Liver (tissue), 8 donors: ENCODE measurements at regions not wholly inside any gene's neighbourhood (a gene's known extent, or its start where the extent isn't known, plus 50 kb on each side); places are given as distances from the start of the nearest gene placed in this dataset.
A peak's percentile ranks its signal among the peaks of the same experiment; 100 is the strongest.

Experiments
- DNase-seq: peaks from one replicate; pipeline ENCODE4 v3.0.0-alpha.2; 2017; ENCODE audit warnings: low spot score
- H3K27ac ChIP-seq, 2 donors: one replicate each; pipeline ENCODE4 v1.7.0; 2013; ENCODE audit warnings: inconsistent platforms in 2 of 2, low read length in 2 of 2, control low read depth in 1 of 2, low read depth in 1 of 2, mild to moderate bottlenecking in 1 of 2
- H3K27me3 ChIP-seq, 4 donors: one replicate each; pipeline versions ENCODE4 v1.6.1 to v1.7.0; 2013; ENCODE audit warnings: low read length in 3 of 4, inconsistent platforms in 1 of 4, mild to moderate bottlenecking in 1 of 4, moderate library complexity in 1 of 4; ENCODE audit not compliant: control insufficient read depth in 4 of 4, insufficient read depth in 4 of 4
- H3K36me3 ChIP-seq, 4 donors: one replicate each; pipeline versions ENCODE4 v1.6.1 to v1.7.0; 2013; ENCODE audit warnings: low read length in 3 of 4, mild to moderate bottlenecking in 3 of 4, low read depth in 1 of 4, moderate library complexity in 1 of 4; ENCODE audit not compliant: control insufficient read depth in 4 of 4, insufficient read depth in 3 of 4
- H3K4me1 ChIP-seq, 4 donors: one replicate each; pipeline versions ENCODE4 v1.6.1 to v1.7.0; 2013; ENCODE audit warnings: low read length in 3 of 4, mild to moderate bottlenecking in 3 of 4, moderate library complexity in 1 of 4; ENCODE audit not compliant: control insufficient read depth in 4 of 4, insufficient read depth in 4 of 4
- H3K4me3 ChIP-seq, 3 donors: one replicate each; pipeline versions ENCODE4 v1.6.1 to v1.7.0; 2013; ENCODE audit warnings: low read length in 3 of 3, control low read depth in 1 of 3, low read depth in 1 of 3, mild to moderate bottlenecking in 1 of 3
- H3K9ac ChIP-seq, 2 donors: one replicate each; pipeline ENCODE4 v1.7.0; 2013; ENCODE audit warnings: low read length in 2 of 2, mild to moderate bottlenecking in 2 of 2, moderate library complexity in 2 of 2, control low read depth in 1 of 2, low read depth in 1 of 2
- H3K9me3 ChIP-seq, 4 donors: one replicate each; pipeline versions ENCODE4 v1.6.1 to v1.7.0; 2013; ENCODE audit warnings: low read length in 3 of 4; ENCODE audit not compliant: control insufficient read depth in 4 of 4
- CTCF ChIP-seq: fragments of 150-350 bp; IDR thresholded peaks from 2 replicates; pipeline ENCODE4 v1.5.1; 2017; ENCODE audit warnings: improper control_type of control experiment, low read depth, low read length; ENCODE audit not compliant: missing input control
- EGR1 ChIP-seq, 2 donors: IDR thresholded peaks; 2 replicates each; pipeline ENCODE4 v1.6.1; 2016 to 2018; ENCODE audit warnings: antibody characterized with exemption in 2 of 2, low read depth in 2 of 2
- FOXA1 ChIP-seq: IDR thresholded peaks from 2 replicates; pipeline ENCODE4 v1.6.1; 2016; ENCODE audit warnings: antibody characterized with exemption
- FOXA2 ChIP-seq: IDR thresholded peaks from 2 replicates; pipeline ENCODE4 v1.6.1; 2016; ENCODE audit warnings: antibody characterized with exemption
- HNF4A ChIP-seq, 2 donors: conservative IDR thresholded peaks; 2 replicates each; pipeline ENCODE4 v1.6.1; 2016; ENCODE audit warnings: antibody characterized with exemption in 2 of 2, mild to moderate bottlenecking in 2 of 2
- HNF4G ChIP-seq: IDR thresholded peaks from 2 replicates; pipeline ENCODE4 v1.6.1; 2016; ENCODE audit warnings: antibody characterized with exemption
- JUND ChIP-seq, 2 donors: IDR thresholded peaks; 2 replicates each; pipeline ENCODE4 v1.6.1; 2016; ENCODE audit warnings: antibody characterized with exemption in 2 of 2
- MAX ChIP-seq: IDR thresholded peaks from 2 replicates; pipeline ENCODE4 v1.6.1; 2016; ENCODE audit warnings: antibody characterized with exemption
- NR2F2 ChIP-seq: IDR thresholded peaks from 2 replicates; pipeline ENCODE4 v1.6.1; 2016; ENCODE audit warnings: antibody characterized with exemption
- RAD21 ChIP-seq, 2 donors: IDR thresholded peaks; 2 replicates each; pipeline ENCODE4 v1.6.1; 2016; ENCODE audit warnings: antibody characterized with exemption in 2 of 2, mild to moderate bottlenecking in 2 of 2
- REST ChIP-seq: IDR thresholded peaks from 2 replicates; pipeline ENCODE4 v1.6.1; 2016; ENCODE audit warnings: antibody characterized with exemption, mild to moderate bottlenecking
- RXRA ChIP-seq, 2 donors: IDR thresholded peaks; 2 replicates each; pipeline ENCODE4 v1.6.1; 2017 to 2018; ENCODE audit warnings: antibody characterized with exemption in 2 of 2, mild to moderate bottlenecking in 1 of 2
- TAF1 ChIP-seq: conservative IDR thresholded peaks from 2 replicates; pipeline ENCODE4 v1.6.1; 2016; ENCODE audit warnings: antibody characterized with exemption, mild to moderate bottlenecking
- YY1 ChIP-seq: IDR thresholded peaks from 2 replicates; pipeline ENCODE4 v1.6.1; 2016; ENCODE audit warnings: antibody characterized with exemption, mild to moderate bottlenecking
- WGBS: extraction: QIAGEN DNeasy Blood & Tissue Kit; methylation state at CpG from one replicate; pipeline ENCODE4 v1.1.7; 2013; 5-methylcytosine and 5-hydroxymethylcytosine counted together
- donor health status: healthy.
- donor health status: healthy.
- donor health status: healthy.
- donor health status: healthy.
- donor health status: healthy.

GRCh38 chr1:185681034-185681633 is 53.1 kb upstream of the HMCN1 start:
- Histone ChIP-seq H3K4me1 (no peaks in the 10 kb centered on the region), H3K27ac (no peak overlapping the region), H3K9me3 (no peaks in the 10 kb centered on the region), H3K9ac (no peak overlapping the region), H3K4me3 (no peak overlapping the region), H3K27me3 (no peaks in the 10 kb centered on the region), H3K36me3 (no peaks in the 10 kb centered on the region)
- TF ChIP-seq CTCF: peak; percentile 58
- TF ChIP-seq HNF4A (conservative IDR thresholded peaks at IDR 0.05): no peak
- no peak for TF ChIP-seq YY1
- TF ChIP-seq FOXA2: no peak
- TF ChIP-seq REST: no peak
- TF ChIP-seq EGR1 (IDR thresholded peaks at IDR 0.05; ENCODE audit: low read depth in 2 of 2): no peak
- no peak for TF ChIP-seq HNF4G
- TF ChIP-seq JUND (IDR thresholded peaks at IDR 0.05): no peak
- TF ChIP-seq NR2F2: no peak
- TF ChIP-seq RXRA (IDR thresholded peaks at IDR 0.05): no peak
- peak; percentile 85 to 88 for TF ChIP-seq RAD21 (IDR thresholded peaks at IDR 0.05)
- WGBS: 47% methylated on average over 2 of the region's 2 CpGs
- no peak for DNase-seq

GRCh38 chr1:185680453-185680852 is 53.7 kb upstream of the HMCN1 start:
- no peak overlapping the region for H3K9ac ChIP-seq
- no peak overlapping the region for H3K27ac ChIP-seq
- TF ChIP-seq HNF4G: no peak
- TF ChIP-seq RXRA (IDR thresholded peaks at IDR 0.05): no peak
- no peak for TF ChIP-seq NR2F2
- no peak for TF ChIP-seq MAX
- TF ChIP-seq CTCF: no peak
- TF ChIP-seq FOXA2: no peak
- no peak for TF ChIP-seq REST
- no peak for TF ChIP-seq TAF1
- no peak for TF ChIP-seq YY1
- TF ChIP-seq HNF4A (conservative IDR thresholded peaks at IDR 0.05): no peak
- TF ChIP-seq FOXA1: no peak
- H3K36me3 ChIP-seq: no peaks in the 10 kb centered on the region
- H3K4me1 ChIP-seq: no peaks in the 10 kb centered on the region
- no peaks in the 10 kb centered on the region for H3K27me3 ChIP-seq
- 63% methylated on average over 4 of the region's 4 CpGs for WGBS
- H3K4me3 ChIP-seq: no peak overlapping the region
- DNase-seq: no peak
- no peaks in the 10 kb centered on the region for H3K9me3 ChIP-seq
